Heart left ventricle (tissue), 13 donors: ENCODE measurements at regions not wholly inside any gene's neighbourhood (a gene's known extent, or its start where the extent isn't known, plus 50 kb on each side); places are given as distances from the start of the nearest gene placed in this dataset.

ENCODE experiments used
- CTCF ChIP-seq, 12 donors: fragments of 200-600 bp; sonication (generic) in 4 of 12; IDR thresholded peaks; one replicate each; pipeline versions ENCODE4 v1.5.0 to v1.8.0; 2018 to 2022; ENCODE audit warnings: antibody characterized with exemption in 12 of 12, mild to moderate bottlenecking in 5 of 12
- POLR2A ChIP-seq, 2 donors: fragments of 450-650 bp; IDR thresholded peaks; one replicate each; pipeline ENCODE4 v1.6.1; 2017; ENCODE audit warnings: antibody characterized with exemption in 2 of 2, mild to moderate bottlenecking in 2 of 2, moderate library complexity in 2 of 2
- donor health status: ischemic (EF 13 %, LVEDD 7.1; RV severe dilation, severe dysfunction).
- donor health status: DM: no; HTN: yes; CAD: no.
- donor health status: DM: no; HTN: no; CAD: no.
- donor health status: ischemic (EF 25% LVEDD 6.9; RV normal size, moderate dysfunction).
- donor health status: ischemic (EF 25% LVEDD 5.7; RV mildly dilated, moderate dysfunction).
- donor health status: ischemic (EF 35%, LVEDD 5.7; RV mildly dilated, moderate dysfunction).
- donor health status: nonischemic (EF 11% LVEDD 7.7; RV severe dilation, severe dysfunction).
- donor health status: DM: yes; HTN: yes; CAD: no.
- donor health status: PGD.
- donor health status: ischemic (EF 29% LVEDD 5.4; RV normal size, mild dysfunction).
- donor health status: nonischemic (EF 23%, LVEDD 6.1; RV moderate dilation, normal function).

- no peak for TF ChIP-seq CTCF (IDR thresholded peaks at IDR 0.05)
- no peak for TF ChIP-seq POLR2A (IDR thresholded peaks at IDR 0.05)
Observed at GRCh38 chr4:140256941-140257340, 103.0 kb upstream of the MAML3 start.
